Stimulated activated CD4-positive, alpha-beta T cell treated with anti-CD3 and anti-CD28 coated beads, TNF-alpha, amount 100 ng/mL, for 24 hours (primary cell): ENCODE measurements at regions not wholly inside any gene's neighbourhood (a gene's known extent, or its start where the extent isn't known, plus 50 kb on each side); places are given as distances from the start of the nearest gene placed in this dataset.
"Not testable (repeated sequence)": the region's sequence is repeated elsewhere in the genome, so short reads cannot be mapped to it uniquely, and the experiment has no call there.

Experiments
- DNase-seq, 3 experiments: peaks; one replicate each; pipeline ENCODE4 v3.0.0-alpha.2; 2020; ENCODE audit warnings: low read depth in 3 of 3

DNA sequence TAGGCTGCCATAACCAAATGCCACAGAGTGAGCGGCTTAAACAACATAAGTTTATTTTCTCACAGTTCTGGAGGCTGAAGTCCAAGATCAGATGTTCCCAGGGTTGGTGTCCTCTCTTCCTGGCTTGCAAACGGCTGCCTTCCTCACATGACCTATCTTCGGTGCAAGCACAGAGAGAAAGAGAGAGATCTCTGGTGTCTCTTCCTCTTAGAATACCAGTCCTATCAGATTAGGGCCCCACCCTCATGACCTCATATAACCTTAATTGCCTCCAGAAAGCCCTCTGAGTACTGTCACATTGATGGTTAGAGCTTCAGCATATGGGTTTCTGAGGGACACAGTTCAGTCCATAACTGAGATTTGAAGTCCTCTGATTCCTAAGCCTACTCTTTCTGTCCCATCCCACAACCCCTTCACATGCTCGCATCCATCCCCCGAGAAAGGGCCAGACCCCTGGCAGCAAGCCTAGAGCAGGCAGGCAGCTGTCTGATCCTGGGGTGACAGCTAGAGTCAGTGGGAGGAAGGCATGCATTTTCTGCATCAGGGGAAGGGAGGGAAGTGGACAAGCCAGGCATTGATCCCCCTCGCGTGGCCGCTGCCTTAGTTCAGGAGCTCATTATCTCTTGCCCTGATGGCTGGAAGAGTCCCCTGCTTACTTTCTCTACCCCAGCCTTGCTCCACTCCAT, 114.1 kb downstream of the FAR1 start:
- no peak for DNase-seq

DNA sequence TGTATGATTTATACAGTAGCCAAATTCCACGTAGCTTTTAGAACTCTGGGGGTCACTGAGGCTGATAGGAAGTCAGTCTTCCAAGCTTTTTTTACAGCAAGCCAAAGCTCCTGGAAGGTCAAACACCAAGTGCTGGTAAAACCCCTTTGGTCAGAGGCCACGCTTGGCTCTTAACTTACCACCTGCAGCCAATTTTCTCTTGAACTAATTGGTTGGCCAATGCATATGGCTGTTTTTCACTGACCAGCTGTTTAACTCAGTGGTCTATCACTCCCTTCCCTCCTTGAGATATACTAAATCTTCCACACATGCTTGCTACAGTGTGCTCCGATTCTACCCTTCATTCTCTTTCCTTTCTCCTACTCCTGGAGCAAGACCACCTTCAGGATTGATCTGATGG, 116.0 kb downstream of the FAR1 start:
- DNase-seq = no peak

DNA sequence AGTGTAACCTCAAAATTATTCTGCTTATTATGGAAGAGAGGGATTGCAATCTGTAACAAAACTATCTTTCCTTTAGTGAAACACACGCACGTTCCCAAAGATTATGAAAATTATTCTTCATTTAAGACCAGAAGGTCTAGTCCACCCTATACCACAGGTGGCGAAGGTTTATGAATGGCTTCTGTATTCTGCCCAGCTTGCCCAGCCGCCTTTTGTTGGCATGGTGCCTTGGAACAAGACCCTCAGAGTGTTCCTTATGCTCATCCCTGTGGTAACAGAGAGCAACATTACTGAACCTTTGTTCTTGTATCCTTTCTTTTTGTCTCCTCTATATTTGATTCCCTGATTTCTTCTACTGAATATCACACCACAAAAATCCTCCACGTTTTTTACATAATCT, 116.4 kb downstream of the FAR1 start:
- DNase-seq = no peak

DNA sequence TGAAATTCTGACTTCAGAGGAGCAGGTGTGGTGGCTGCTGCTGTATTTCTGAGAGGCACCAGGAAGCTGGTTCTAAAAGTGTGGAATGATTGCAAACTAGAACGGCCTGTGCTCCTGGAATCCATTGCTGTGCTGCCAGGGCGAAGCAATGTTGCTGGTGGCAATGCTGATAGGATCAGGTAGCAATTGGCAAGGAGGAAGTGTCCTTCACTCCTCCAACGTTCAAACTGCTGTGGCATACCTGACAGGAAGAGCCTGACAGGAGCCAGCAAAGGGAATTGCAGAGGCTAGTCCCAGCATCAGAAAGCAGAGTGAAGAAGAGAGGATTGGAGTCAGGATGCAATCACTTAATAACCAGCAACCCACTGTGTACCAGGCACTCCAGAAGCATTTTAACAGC, 118.2 kb downstream of the FAR1 start:
- no peak for DNase-seq

DNA sequence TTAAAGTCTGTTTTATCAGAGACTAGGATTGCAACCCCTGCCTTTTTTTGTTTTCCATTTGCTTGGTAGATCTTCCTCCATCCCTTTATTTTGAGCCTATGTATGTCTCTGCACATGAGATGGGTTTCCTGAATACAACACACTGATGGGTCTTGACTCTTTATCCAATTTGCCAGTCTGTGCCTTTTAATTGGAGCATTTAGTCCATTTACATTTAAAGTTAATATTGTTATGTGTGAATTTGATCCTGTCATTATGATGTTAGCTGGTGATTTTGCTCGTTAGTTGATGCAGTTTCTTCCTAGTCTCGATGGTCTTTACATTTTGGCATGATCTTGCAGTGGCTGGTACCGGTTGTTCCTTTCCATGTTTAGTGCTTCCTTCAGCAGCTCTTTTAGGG, 129.1 kb downstream of the FAR1 start:
- not testable (repeated sequence) for DNase-seq

DNA sequence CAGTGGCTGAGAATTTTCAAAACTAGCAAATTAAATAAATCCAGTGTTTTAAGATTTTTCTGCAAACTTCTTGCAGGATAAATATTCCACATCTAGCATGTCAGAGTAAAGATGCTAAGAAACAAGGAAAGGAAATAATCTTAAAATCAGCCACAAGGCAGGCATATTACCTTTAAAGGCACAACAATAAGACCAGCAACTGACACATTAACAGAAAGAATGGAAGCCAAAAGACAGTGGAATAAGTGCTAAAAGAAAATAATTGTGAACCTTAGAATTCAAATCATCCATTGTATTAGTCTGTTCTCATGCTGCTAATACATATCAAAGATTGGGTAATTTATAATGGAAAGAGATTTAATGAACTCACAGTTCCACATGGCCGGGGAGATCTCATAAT, 132.4 kb downstream of the FAR1 start:
- no peak for DNase-seq

DNA sequence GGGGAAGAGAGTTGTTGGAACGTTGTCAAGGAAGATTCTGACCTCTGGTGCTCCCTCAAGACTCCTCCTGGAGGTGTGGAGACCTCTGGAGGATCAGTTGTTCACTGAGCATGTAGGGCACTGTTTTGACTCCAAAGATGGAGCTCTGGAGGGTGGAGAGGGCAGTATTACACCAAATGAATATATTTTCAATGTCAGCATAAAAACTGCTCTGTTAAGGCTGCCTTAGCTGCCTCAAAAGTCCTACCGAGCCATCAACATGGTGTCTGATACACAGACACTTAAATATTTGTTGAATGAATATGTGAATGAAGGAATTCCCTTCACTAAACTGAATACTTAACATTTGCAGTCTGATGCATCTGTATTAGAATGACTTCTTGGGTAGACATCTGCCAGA, 144.2 kb upstream of the SPON1 start:
- DNase-seq = no peak

DNA sequence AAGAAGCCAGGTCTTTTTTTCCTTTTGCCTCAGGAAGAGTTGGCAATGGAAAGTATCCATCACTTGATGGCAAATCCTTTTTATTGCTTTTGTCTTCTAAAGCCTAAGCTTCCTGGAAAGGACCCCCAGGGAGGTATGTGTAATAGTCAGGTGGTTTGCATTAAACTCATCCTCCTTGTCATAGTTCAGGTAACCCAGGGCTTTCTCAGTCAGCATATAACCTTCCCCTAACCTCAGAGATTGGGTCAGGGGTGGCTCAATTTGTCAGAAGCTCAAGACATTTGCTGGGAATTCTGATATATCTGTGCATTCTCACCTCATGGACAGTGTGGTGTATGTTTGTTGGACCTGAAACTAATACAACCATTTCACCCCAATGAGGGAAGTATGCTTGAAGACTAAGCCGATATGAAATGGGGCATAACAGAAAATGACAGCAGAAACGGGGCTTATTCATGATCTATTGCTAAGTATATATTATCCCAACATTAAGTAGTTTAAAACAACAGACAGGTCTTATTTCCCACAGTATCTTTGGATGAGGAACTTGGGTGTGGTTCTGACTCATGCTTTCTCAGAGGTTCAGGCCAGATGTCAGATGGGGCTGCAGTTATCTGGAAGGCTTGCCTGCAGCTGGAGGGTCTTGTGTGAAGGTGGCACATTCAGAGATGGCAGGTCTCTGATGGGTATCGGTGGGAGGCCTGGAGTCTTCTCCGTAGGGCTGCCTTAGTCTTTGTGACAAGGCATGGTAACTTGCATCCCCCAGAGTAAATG, 135.8 kb upstream of the SPON1 start:
- no peak for DNase-seq

DNA sequence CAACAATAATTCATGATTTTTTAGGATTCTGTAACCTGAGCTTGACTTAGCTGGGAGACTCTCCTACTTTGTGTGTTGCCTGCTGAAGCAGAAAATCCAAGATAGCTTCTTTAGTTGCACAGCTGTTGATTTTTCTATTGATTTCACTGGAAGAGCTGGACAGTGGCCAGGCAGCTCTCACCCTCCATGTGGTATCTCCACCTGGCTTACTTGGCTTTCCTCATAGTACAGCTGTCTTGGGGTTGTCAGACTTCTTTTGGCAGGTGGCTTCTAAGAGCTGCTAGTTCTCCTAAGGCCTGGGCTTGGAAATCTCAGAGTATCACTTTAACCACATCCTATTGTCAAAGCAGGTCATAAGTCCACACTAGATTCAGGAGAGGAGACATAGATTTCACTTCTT, 130.8 kb upstream of the SPON1 start:
- DNase-seq = no peak

DNA sequence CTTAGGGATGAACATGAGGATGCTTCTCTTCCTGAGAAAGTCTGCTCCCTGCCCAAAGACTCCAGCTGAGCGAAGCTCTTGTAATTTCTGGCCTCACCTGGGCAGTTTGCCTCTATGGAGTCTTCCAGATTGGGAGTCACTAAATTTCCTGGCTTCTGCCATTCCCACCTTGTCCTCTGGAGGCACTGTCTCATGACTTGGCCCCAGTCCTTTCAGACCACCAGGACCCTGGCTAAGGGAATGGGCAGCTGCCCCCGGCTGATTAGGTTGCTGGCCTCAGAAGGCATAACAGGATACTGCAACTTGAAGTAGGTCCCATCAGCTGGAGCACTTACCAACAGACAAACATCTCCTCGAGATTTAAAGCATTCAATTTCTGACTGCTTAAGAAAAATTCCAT, 128.1 kb upstream of the SPON1 start:
- DNase-seq = no peak

DNA sequence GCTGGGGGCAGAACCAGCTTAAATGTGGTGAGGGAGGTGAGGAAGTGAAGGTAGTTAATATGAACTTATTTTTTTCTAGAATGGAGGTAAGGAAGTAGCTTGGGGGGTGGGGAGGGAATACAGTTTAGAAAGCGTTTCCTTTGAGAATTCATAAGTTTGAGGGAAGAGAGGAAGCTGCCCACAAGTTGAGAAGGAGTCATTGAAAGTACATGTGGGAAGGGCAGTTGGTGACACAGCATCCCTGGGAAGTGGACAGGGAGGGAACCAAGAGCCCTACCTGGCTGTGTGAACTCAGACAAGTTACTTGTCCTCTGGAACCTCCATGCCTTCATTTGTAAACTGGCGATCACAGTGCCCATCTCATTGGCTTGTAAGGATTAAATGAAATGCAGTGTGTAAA, 125.9 kb upstream of the SPON1 start:
- DNase-seq = no peak

DNA sequence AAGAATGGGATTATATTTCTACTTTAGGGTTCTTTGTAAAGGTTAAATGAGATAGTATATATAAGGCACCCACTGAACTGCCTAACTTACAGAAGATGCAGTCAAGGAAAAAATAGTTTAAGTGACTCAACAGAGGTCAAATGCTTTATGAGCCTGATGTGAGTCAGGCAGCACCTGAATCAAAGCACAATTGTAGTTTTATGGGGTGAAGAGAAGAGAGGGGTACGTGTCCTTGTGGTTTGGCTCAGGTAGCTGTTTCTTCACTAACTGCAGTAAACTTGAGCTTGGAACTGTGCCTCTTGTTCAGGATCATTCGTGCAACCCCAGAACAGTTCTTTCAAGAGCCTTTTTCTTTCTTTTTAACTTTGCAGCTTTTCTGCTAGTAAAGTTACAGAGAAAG, 125.2 kb upstream of the SPON1 start:
- no peak for DNase-seq

DNA sequence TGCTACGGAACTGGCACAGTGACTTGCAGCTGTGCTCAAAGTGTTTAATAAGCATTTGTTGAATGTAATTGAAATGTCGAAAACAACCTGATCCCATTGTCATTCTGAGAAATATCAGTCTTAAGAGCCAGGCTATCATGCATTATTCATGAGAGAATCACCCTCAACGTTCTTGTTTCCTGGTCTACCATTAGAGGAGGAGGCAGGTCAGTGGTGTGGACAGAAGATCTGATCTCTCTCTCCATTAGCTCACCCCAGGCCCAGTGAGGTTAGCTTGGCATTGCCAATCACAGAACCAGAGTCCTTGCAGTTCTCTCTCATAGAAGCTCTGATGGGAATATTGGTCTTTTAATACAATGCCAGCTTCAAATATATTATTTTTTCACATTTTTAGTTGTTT, 121.1 kb upstream of the SPON1 start:
- no peak for DNase-seq

DNA sequence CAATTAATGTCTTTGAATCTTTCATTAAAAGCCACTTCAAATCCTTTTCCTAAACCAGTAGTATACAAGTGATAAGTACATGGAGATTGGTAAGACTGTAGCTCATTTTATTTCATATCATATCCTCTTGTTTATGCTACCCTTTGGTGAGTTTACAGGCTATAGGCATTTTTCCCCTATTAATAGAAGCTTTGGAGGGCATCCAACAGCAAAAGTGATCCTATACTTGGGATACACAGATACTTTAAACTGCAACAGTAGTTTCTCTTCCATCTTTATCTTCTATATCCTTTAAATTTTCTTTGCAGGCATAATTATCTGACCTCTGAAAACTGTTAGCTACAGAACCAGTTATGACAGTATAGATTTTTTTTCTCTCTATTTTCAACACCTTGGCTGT, 114.5 kb upstream of the SPON1 start:
- no peak for DNase-seq

DNA sequence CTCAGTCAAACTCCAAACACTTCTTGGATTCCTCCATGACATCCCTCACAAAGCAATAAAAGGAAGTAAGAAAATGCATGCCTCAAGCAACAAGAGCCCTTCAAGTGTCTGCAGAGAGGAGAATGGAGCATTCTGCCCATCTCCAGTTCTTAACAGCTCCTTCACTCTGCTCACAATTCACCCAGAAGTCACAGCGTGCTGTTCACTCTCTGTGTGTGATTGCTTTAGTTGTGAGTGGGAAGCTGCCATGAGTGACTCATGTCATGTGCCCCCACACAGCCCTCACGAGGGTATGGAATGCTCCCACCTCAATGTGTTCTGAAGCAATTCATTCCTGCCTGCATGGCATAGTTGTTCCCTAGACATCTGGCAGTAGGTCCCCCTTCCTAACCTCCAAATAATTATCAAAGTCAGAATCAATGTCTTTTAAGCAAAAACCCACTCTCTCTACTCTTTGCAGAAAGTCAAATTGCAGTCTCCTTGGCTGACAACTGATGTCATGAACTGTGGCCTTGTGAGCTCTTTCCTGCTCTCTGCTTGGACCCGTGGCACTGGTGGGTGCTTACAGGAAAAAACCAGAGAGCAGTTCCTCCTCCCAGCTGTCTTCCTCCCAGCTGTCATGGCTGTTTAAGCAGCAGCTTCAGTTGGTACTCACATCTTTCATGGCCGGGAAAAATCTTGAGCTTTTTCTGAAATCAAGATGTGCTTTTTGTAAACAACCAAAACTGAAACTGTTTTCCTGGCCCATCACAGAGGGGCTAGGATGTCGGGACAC, 112.1 kb upstream of the SPON1 start:
- DNase-seq = no peak

DNA sequence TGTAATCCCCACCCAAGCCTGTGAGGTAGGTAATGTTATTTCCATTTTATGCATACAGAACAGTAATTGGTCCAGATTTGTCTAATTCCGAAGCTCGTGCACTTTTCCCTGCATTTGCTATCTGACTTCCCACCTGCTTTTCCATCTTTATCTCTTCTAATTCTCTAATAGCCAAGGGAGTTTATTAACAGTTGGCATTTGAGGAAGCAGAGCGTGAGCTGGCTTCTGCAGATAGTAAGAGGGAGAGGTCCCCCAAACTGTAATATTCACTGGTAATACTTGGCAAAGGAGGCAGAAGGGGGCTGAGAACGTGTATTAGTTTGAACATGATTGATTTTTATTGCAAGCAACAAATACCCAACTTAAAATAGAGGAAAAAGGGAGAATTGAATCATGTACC, 110.8 kb upstream of the SPON1 start:
- DNase-seq = no peak

DNA sequence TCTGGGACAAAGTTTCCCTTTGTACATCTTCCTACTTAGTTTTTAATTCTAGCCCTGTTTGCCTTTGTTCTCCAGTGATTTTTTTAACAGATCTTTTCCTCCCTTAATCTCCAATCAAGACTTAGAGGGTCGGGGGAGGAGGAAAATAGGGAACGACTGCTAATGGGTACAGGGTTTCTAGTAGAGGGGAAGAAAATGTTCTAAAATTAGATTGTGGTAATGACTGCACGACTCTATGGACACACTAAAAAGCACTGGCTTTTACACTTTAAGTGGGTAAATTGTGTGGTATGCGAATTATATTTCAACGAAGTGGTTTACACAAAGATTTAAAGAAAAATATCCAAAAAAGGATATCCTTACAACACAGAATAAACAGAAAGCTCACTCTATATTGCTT, 110.0 kb upstream of the SPON1 start:
- DNase-seq = no peak

DNA sequence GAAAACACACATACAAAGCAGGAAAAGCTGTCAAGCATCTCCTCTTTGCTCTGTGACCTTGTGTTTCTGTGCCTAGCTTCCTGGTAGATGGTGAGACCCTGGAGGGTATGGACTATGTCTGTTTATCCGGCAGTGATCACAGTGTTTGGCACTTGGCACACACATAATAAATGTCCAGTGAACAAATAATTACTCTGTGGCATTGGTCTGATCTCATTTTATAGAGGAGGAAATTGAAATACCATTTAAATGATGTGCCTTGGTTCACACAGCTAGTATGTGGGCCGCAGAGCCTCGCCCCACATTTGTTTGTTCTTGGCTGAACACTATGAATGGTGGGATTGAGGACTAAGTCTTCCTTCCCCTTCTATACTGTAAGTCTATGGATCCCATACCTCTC, 104.7 kb upstream of the SPON1 start:
- no peak for DNase-seq

DNA sequence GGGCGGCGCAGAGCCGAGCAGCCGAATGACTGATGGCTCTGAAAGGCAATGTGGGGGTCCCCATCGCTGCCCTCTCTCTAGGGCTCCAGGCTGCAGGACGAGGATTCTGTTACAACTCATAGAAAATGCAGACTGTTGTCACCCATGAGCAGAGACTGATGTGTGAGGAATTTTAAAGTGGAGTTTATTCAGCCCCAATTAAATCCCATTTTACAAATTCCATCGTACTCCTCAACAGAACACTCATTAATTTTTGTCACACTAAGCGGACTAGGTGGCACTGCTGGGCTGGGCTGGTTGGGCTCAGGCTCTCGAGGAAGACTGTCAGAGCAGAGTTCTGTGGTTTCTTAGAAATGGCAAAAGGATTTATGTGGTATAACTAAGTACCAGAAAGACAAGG, 102.6 kb upstream of the SPON1 start:
- DNase-seq = no peak

DNA sequence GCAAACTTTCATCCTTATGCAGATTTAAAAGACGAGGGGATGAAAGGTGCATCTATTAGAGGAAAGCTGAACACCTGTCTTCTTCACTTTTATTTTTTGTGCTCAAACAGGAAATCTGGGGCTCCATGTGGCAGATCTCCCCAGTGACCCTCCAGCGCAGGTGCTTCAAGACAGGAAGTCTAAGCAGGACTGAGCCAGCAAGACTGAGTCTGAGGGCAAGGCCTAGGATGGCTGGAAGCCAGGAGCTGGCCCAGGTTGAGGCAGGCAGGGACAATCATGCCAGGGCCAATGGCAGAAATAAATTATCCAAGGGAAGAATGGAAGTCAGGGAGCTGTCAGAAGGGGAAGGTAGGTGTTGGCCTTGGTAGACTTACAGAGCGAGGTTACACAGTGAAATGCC, 101.1 kb upstream of the SPON1 start:
- DNase-seq = no peak

DNA sequence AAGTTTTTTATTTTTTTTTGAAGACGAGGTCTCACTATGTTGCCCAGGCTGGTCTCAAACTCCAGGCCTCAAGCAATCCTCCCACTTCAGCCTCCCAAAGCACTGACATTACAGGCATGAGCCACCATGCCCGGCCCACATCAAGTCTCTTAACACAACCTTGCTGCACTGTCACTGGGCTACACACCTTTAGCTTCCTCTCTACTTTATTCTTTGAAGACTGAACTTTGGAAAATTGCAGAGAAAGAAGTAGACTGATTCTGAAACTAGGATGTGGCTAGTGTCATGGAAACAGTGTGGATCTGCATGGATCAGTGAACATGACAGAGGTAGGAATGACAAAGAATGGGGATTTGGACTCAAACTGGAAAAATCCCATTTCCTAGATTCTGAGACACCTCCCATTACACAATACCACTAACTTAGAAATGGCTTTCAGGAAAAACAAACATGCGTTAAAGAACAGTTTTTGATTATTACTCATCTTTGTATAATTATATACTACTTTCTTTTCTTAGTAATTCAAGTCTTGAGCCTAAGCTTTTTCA, 99.6 kb upstream of the SPON1 start:
- DNase-seq = no peak

DNA sequence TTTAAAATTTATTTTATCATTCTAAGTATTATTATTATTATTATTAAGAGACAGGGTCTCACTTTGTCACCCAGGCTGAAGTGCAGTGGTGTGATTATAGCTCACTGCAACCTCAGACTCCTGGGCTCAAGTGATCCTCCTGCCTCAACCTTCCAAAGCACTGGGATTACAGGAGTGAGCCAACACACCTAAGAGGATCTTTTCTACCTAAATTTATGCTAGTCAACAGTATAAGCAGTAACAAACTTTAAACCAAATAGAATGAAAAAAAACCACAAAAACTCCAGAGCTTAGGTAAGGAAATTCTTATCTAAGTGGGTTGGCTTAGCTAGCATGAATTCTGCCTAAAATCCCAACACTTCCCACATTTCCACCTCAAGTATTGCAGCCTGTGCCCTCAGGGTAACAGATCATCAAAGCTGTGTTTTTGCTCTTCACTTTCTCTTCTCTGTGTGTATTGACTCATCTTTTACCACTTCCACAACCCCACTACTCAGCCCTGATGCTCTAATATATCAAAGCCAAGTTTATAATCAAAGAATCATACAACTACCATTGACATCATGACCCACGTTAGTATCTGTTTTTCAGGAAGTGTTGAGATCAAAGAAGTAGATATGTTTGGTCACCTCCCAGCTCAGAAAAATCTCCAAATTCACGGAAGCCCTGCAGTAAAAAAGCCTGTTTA, 93.7 kb upstream of the SPON1 start:
- peak in 1 of 3 experiments; percentile 4 for DNase-seq
